GM18873 (cell line): ENCODE measurements at regions not wholly inside any gene's neighbourhood (a gene's known extent, or its start where the extent isn't known, plus 50 kb on each side); places are given as distances from the start of the nearest gene placed in this dataset.

Experiments used
- ATAC-seq: cut with Tn5 transposase; IDR thresholded peaks from one replicate; pipeline ENCODE4 v1.9.1; 2021; ENCODE audit warnings: mild to moderate bottlenecking, moderate library complexity, moderate number of reproducible peaks; ENCODE audit not compliant: unreplicated experiment, low FRiP score

GRCh38 chr13:73696271-73696670 is 437.9 kb downstream of the KLF12 start:
- ATAC-seq: no peak

- ATAC-seq: no peak
These were observed 438.9 kb downstream of the KLF12 start for GRCh38 chr13:73695325-73695724.

- no peak for ATAC-seq
These were observed 441.0 kb downstream of the KLF12 start for GRCh38 chr13:73693215-73693614.

- no peak for ATAC-seq
These were observed 442.3 kb downstream of the KLF12 start for GRCh38 chr13:73691891-73692290.

- ATAC-seq: no peak
These were observed 446.3 kb downstream of the KLF12 start for GRCh38 chr13:73687929-73688328.

- ATAC-seq: no peak
These were observed 447.1 kb downstream of the KLF12 start for GRCh38 chr13:73687087-73687486.

- ATAC-seq: no peak
These were observed 449.5 kb downstream of the KLF12 start for GRCh38 chr13:73684750-73685149.

GRCh38 chr13:73684286-73684685 is 449.9 kb downstream of the KLF12 start:
- no peak for ATAC-seq

GRCh38 chr13:73683746-73684145 is 450.5 kb downstream of the KLF12 start:
- no peak for ATAC-seq

GRCh38 chr13:73681779-73682178 is 452.4 kb downstream of the KLF12 start:
- no peak for ATAC-seq

GRCh38 chr13:73681015-73681414 is 453.2 kb downstream of the KLF12 start:
- no peak for ATAC-seq

GRCh38 chr13:73677048-73677601 is 457.1 kb downstream of the KLF12 start:
- ATAC-seq: no peak

GRCh38 chr13:73676550-73677047 is 457.6 kb downstream of the KLF12 start:
- ATAC-seq: no peak

- ATAC-seq: no peak
These were observed 458.4 kb downstream of the KLF12 start for GRCh38 chr13:73675821-73676220.

- no peak for ATAC-seq
These were observed 459.6 kb downstream of the KLF12 start for GRCh38 chr13:73674570-73674969.

- ATAC-seq: no peak
These were observed 460.3 kb downstream of the KLF12 start for GRCh38 chr13:73673931-73674330.

- no peak for ATAC-seq
These were observed 461.7 kb downstream of the KLF12 start for GRCh38 chr13:73672492-73672891.

GRCh38 chr13:73671732-73672131 is 462.5 kb downstream of the KLF12 start:
- ATAC-seq: no peak

GRCh38 chr13:73671011-73671410 is 463.2 kb downstream of the KLF12 start:
- ATAC-seq: no peak

GRCh38 chr13:73667756-73668155 is 466.4 kb downstream of the KLF12 start:
- no peak for ATAC-seq

- ATAC-seq: no peak
These were observed 468.9 kb downstream of the KLF12 start for GRCh38 chr13:73665261-73665660.

GRCh38 chr13:73664851-73665250 is 469.4 kb downstream of the KLF12 start:
- no peak for ATAC-seq

GRCh38 chr13:73662833-73663232 is 471.4 kb downstream of the KLF12 start:
- ATAC-seq: no peak
